22Rv1 (cell line): ENCODE measurements at regions not wholly inside any gene's neighbourhood (a gene's known extent, or its start where the extent isn't known, plus 50 kb on each side); places are given as distances from the start of the nearest gene placed in this dataset.
"Not testable (repeated sequence)": the region's sequence is repeated elsewhere in the genome, so short reads cannot be mapped to it uniquely, and the experiment has no call there.

Experiments used
- H3K27ac ChIP-seq: fragments of 450-650 bp; 2 replicates; pipeline ENCODE4 v1.5.1; 2017
- CTCF ChIP-seq: fragments of 450-650 bp; IDR thresholded peaks from 2 replicates; pipeline ENCODE4 v1.5.1; 2017; ENCODE audit warnings: mild to moderate bottlenecking
- ZFX ChIP-seq: fragments of 450-650 bp; IDR thresholded peaks from 2 replicates; pipeline ENCODE4 v1.6.1; 2017; ENCODE audit warnings: antibody characterized with exemption, borderline replicate concordance

DNA sequence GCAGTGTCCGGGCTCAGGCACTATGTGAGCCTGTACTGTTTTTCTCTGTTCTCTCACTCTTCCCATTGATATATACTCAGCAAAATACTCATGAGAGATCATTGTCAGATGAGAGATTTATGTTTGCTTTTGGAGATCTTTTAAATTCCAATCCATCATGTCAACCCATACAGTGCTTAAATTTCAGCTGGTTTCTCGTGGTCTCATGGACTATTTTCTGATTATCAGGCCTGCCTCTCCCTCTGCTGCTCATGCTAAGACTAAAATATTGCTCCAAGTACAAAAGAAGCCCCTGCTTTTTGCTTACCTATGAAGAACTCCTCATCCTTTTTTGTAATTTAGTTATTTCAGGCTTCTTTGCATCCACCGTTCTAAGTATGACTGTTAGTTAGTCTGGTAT lies 547.2 kb downstream of the KCNJ2 start:
- no peak overlapping the region for H3K27ac ChIP-seq
- TF ChIP-seq CTCF (no peak), ZFX (no peak)

- H3K27ac ChIP-seq: no peak overlapping the region
- no peak for TF ChIP-seq ZFX
- no peak for TF ChIP-seq CTCF
Observed at GRCh38 chr17:70717042-70717441, 547.7 kb downstream of the KCNJ2 start.

DNA sequence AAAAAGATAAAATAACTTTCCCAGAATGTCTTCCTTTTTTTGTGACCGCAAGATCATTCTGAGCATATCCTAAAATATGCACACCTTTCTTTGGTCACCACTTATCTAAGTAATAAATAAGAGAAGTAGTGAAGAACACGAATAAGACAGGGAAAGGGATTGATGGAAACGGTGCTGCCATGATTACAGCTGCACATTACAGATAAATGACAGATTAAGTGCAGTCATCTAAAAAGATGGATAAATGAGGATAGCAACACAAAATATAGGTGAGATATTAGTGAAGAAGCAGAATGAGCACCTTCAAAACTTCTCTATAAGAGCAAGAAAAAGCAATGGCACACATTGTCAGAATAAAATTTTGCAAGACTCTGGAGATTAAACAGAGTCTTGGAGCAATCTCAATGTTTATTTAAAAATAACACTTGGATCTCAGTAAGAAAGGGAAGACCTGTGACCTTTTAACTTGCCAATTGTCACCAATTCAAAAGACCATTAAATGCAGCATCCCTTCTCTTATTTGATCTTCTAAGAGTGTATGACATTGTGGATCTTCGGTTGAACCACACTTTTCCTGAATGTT lies 567.1 kb downstream of the KCNJ2 start:
- no peak overlapping the region for H3K27ac ChIP-seq
- no peak for TF ChIP-seq CTCF
- TF ChIP-seq ZFX: no peak

GRCh38 chr17:70739065-70739464 lies 569.7 kb downstream of the KCNJ2 start:
- no peak overlapping the region for H3K27ac ChIP-seq
- TF ChIP-seq CTCF (no peak), ZFX (no peak)

DNA sequence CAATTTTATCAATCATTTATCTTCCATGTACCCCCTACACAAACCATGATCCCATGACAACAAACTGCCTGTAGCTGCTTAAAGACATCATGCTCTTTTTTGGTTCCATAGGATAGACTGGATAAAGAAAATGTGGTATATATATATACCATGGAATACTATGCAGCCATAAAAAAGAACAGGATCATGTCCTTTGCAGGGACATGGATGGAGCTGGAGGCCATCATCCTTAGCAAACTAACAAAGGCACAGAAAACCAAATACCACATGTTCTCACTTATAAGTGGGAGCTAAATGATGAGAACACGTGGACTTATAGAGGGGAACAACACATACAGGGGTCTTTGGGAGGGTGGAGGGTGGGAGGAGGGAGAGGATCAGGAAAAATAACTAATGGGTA lies 577.2 kb downstream of the KCNJ2 start:
- peak overlapping the region; percentile 52; the same call in 1 of the 2 replicates for H3K27ac ChIP-seq

DNA sequence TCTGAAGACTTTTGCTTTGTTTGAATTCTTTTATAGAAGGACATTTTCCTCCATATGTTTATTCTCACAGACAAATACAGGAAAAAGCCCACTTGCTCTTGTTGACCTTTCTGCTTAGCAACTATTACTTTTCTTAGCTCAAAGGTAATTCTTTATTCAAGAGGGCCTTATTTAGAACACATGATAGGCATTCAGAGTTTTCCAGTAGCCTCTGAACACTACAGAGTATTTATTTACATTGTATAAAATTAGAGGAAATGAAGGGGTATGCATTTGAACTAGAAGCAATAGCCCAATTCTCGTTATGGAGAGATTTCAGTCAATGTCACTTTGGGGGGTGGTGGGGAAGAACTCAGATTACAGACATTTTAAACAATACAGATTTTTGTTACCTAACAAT lies 581.7 kb downstream of the KCNJ2 start:
- TF ChIP-seq ZFX (no peak), CTCF (no peak)
- H3K27ac ChIP-seq: no peak overlapping the region

DNA sequence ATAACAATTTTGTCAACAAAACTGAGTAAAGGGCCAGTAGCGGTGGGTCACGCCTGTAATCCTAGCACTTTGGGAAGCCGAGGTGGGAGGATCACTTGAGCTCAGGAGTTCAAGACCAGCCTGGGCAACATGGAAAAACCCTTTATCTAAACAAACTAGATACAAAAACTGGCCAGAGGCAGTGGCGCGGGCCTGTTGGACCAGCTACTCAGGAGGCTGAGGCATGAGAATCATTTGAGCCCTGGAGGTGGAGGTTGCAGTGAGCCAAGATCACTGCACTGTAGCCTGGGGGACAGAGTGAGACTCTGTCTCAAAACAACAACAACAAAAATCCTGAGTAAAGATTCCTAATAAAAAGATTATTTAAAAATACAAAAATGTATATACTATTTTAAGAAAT lies 583.1 kb downstream of the KCNJ2 start:
- H3K27ac ChIP-seq: not testable (repeated sequence)

- TF ChIP-seq CTCF (no peak), ZFX (no peak)
- H3K27ac ChIP-seq: no peak overlapping the region
Observed at GRCh38 chr17:70752966-70753467, 583.7 kb downstream of the KCNJ2 start.
